ENCODE measurements at regions not wholly inside any gene's neighbourhood (a gene's known extent, or its start where the extent isn't known, plus 50 kb on each side); places are given as distances from the start of the nearest gene placed in this dataset.

- H3K4me1 ChIP-seq, result peaks cover 0 to 31% (median 15%) of the 10 kb centered on the region in 4 donors
- no peak for DNase-seq
Measured at GRCh38 chr10:31709476-31709875, 219.2 kb downstream of the ARHGAP12 start.

GRCh38 chr10:31709028-31709427 is 219.6 kb downstream of the ARHGAP12 start:
- DNase-seq, result no peak
- TF ChIP-seq CTCF (IDR thresholded peaks at IDR 0.05), result no peak
- Histone ChIP-seq H3K4me3 (no peak overlapping the region), H3K27me3 (no peaks in the 10 kb centered on the region), H3K36me3 (no peaks in the 10 kb centered on the region), H3K4me1 (peaks cover 0 to 31% (median 15%) of the 10 kb centered on the region in 4 donors), H3K27ac (peak overlapping the region in 1 of 2 donors; percentile 49), H3K9me3 (peaks cover 0 to 17% (median 3%) of the 10 kb centered on the region in 3 donors)
- intact Hi-C loops (cut with DNase I; ENCODE audit: low total_unique reads), result no loop called here

More at GRCh38 chr10:31709476-31709875, 219.2 kb downstream of the ARHGAP12 start:
- Histone ChIP-seq H3K4me3 (no peak overlapping the region), H3K27ac (peak overlapping the region in 1 of 2 donors; percentile 14), H3K27me3 (no peaks in the 10 kb centered on the region), H3K36me3 (no peaks in the 10 kb centered on the region), H3K9me3 (peaks cover 0 to 17% (median 3%) of the 10 kb centered on the region in 3 donors)
- no peak for TF ChIP-seq CTCF (IDR thresholded peaks at IDR 0.05)
- intact Hi-C loops (cut with DNase I; ENCODE audit: low total_unique reads), result no loop called here

GRCh38 chr10:31708474-31708873 is 220.2 kb downstream of the ARHGAP12 start:
- Histone ChIP-seq H3K36me3 (no peaks in the 10 kb centered on the region), H3K4me1 (peaks cover 0 to 31% (median 15%) of the 10 kb centered on the region in 4 donors), H3K27ac (peak overlapping the region; percentile 49 to 58), H3K4me3 (no peak overlapping the region), H3K9me3 (peaks cover 0 to 17% (median 3%) of the 10 kb centered on the region in 3 donors), H3K27me3 (no peaks in the 10 kb centered on the region)
- no peak for TF ChIP-seq CTCF (IDR thresholded peaks at IDR 0.05)
- intact Hi-C loops (cut with DNase I; ENCODE audit: low total_unique reads), result no loop called here
- DNase-seq, result no peak

- H3K4me1 ChIP-seq, result peaks cover 0 to 32% (median 15%) of the 10 kb centered on the region in 4 donors
Measured at GRCh38 chr10:31708046-31708445, 220.6 kb downstream of the ARHGAP12 start.

GRCh38 chr10:31707093-31708039 is 221.3 kb downstream of the ARHGAP12 start:
- no peak for TF ChIP-seq CTCF (IDR thresholded peaks at IDR 0.05)
- Histone ChIP-seq H3K36me3 (no peaks in the 10 kb centered on the region), H3K4me1 (peaks cover 0 to 35% (median 15%) of the 10 kb centered on the region in 4 donors), H3K4me3 (peak overlapping the region; percentile 3 to 6), H3K27ac (peak overlapping the region; percentile 49 to 58), H3K9me3 (peaks cover 0 to 17% (median 3%) of the 10 kb centered on the region in 3 donors), H3K27me3 (no peaks in the 10 kb centered on the region)
- peak; percentile 62 to 77 for DNase-seq
- intact Hi-C loops (cut with DNase I; ENCODE audit: low total_unique reads), result no loop called here

More at GRCh38 chr10:31708046-31708445, 220.6 kb downstream of the ARHGAP12 start:
- H3K27me3 ChIP-seq, result no peaks in the 10 kb centered on the region
- peak overlapping the region in 1 of 2 donors; percentile 6 for H3K4me3 ChIP-seq
- DNase-seq, result no peak
- no peaks in the 10 kb centered on the region for H3K36me3 ChIP-seq
- no peak for TF ChIP-seq CTCF (IDR thresholded peaks at IDR 0.05)
- intact Hi-C loops (cut with DNase I; ENCODE audit: low total_unique reads), result no loop called here
- peaks cover 0 to 17% (median 3%) of the 10 kb centered on the region in 3 donors for H3K9me3 ChIP-seq
- H3K27ac ChIP-seq, result peak overlapping the region; percentile 49 to 58

Data from tibial artery (tissue), 4 donors.